Neutrophil (primary cell): ENCODE measurements at regions not wholly inside any gene's neighbourhood (a gene's known extent, or its start where the extent isn't known, plus 50 kb on each side); places are given as distances from the start of the nearest gene placed in this dataset.

Experiments used
- H3K27ac ChIP-seq: fragments of 200-600 bp; sonication (generic); 2 replicates; pipeline ENCODE4 v1.5.1; 2016; ENCODE audit warnings: mild to moderate bottlenecking, moderate library complexity
- H3K27me3 ChIP-seq: fragments of 200-600 bp; sonication (generic); 2 replicates; pipeline ENCODE4 v1.6.0; 2016; ENCODE audit warnings: mild to moderate bottlenecking
- H3K36me3 ChIP-seq: fragments of 200-600 bp; sonication (generic); 2 replicates; pipeline ENCODE4 v1.5.1; 2017
- H3K4me1 ChIP-seq, 2 experiments: fragments of 200-600 bp in 1 of 2; sonication (generic) in 1 of 2; 1 replicate in 1 of 2; 2 replicates in 1 of 2; pipeline versions ENCODE4 v1.5.1 to v1.6.1; 2013 to 2016; ENCODE audit warnings: low read depth in 1 of 2, low read length in 1 of 2, mild to moderate bottlenecking in 1 of 2, moderate library complexity in 1 of 2; ENCODE audit not compliant: control insufficient read depth in 1 of 2, insufficient read depth in 1 of 2
- H3K4me3 ChIP-seq, 2 experiments: fragments of 200-600 bp in 1 of 2; sonication (generic) in 1 of 2; 1 replicate in 1 of 2; 2 replicates in 1 of 2; pipeline ENCODE4 v1.5.1; 2013 to 2016; ENCODE audit warnings: low read depth in 1 of 2, low read length in 1 of 2, mild to moderate bottlenecking in 1 of 2, moderate library complexity in 1 of 2
- H3K9me3 ChIP-seq: fragments of 200-600 bp; sonication (generic); 2 replicates; pipeline ENCODE4 v1.5.1; 2016
- CTCF ChIP-seq: fragments of 200-600 bp; sonication (generic); IDR thresholded peaks from 2 replicates; pipeline ENCODE4 v1.5.1; 2016; ENCODE audit warnings: antibody characterized with exemption

GRCh38 chr9:80125731-80126264, 554.0 kb downstream of the TLE4 start:
- Histone ChIP-seq H3K36me3 (no peaks in the 10 kb centered on the region), H3K27ac (no peak overlapping the region)
- no peak for TF ChIP-seq CTCF

GRCh38 chr9:80117031-80117430, 545.3 kb downstream of the TLE4 start:
- TF ChIP-seq CTCF, result no peak
- H3K36me3 ChIP-seq, result no peaks in the 10 kb centered on the region
- H3K27ac ChIP-seq, result no peak overlapping the region
- H3K27me3 ChIP-seq, result no peaks in the 10 kb centered on the region
- no peaks in the 10 kb centered on the region for H3K9me3 ChIP-seq
- no peak overlapping the region for H3K4me3 ChIP-seq
- no peaks in the 10 kb centered on the region for H3K4me1 ChIP-seq

More at GRCh38 chr9:80125731-80126264, 554.0 kb downstream of the TLE4 start:
- H3K4me1 ChIP-seq, result no peaks in the 10 kb centered on the region
- H3K27me3 ChIP-seq, result no peaks in the 10 kb centered on the region
- no peak overlapping the region for H3K4me3 ChIP-seq
- H3K9me3 ChIP-seq, result no peaks in the 10 kb centered on the region

- no peak for TF ChIP-seq CTCF
- Histone ChIP-seq H3K4me1 (no peaks in the 10 kb centered on the region), H3K9me3 (no peaks in the 10 kb centered on the region), H3K27me3 (no peaks in the 10 kb centered on the region), H3K27ac (no peak overlapping the region), H3K4me3 (no peak overlapping the region), H3K36me3 (no peaks in the 10 kb centered on the region)
Measured at GRCh38 chr9:80114241-80114640, 542.5 kb downstream of the TLE4 start.

GRCh38 chr9:80107931-80108660, 536.3 kb downstream of the TLE4 start:
- Histone ChIP-seq H3K27ac (no peak overlapping the region), H3K4me3 (no peak overlapping the region), H3K9me3 (no peaks in the 10 kb centered on the region), H3K27me3 (no peaks in the 10 kb centered on the region), H3K36me3 (no peaks in the 10 kb centered on the region), H3K4me1 (no peaks in the 10 kb centered on the region)
- TF ChIP-seq CTCF, result no peak

- Histone ChIP-seq H3K36me3 (no peaks in the 10 kb centered on the region), H3K9me3 (no peaks in the 10 kb centered on the region), H3K27me3 (no peaks in the 10 kb centered on the region), H3K4me1 (no peaks in the 10 kb centered on the region), H3K4me3 (no peak overlapping the region), H3K27ac (no peak overlapping the region)
- no peak for TF ChIP-seq CTCF
Measured at GRCh38 chr9:80097476-80097875, 525.7 kb downstream of the TLE4 start.
